HFF-Myc (cell line): ENCODE measurements at regions not wholly inside any gene's neighbourhood (a gene's known extent, or its start where the extent isn't known, plus 50 kb on each side); places are given as distances from the start of the nearest gene placed in this dataset.

Experiments used
- DNase-seq: peaks from one replicate; pipeline ENCODE4 v3.0.0-alpha.2; 2011; ENCODE audit warnings: low read depth; ENCODE audit errors: extremely low read depth
- H3K4me3 ChIP-seq: replicated peaks from 2 replicates; pipeline ENCODE4 v1.5.1; 2011; ENCODE audit warnings: low read depth, mild to moderate bottlenecking, control low read depth, low read length
- TF ChIP-seq, protein P1 (sequence below): IDR thresholded peaks from 2 replicates; pipeline ENCODE4 v1.5.1; 2012; ENCODE audit warnings: mild to moderate bottlenecking, low read depth, low read length, control low read depth; ENCODE audit errors: missing control alignments

DNA sequence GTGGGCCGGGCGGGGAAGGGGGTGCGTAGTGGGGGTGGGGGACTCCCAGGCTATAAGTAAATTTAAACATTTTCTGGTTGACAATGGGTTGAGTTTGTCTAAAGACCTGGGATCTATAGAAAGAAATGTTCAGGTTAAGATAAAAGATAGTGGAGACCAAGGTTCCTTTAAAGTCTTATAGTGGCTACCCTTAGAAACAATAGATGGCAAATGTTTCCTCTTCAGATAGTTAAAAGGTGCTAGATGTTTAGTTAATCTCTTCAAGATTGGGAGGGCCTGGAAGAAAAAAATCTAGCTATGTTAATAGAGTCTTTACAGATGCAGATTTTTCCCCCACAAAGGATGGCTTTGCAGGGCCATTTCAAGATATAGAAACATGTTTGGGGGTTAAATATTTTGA, 446.4 kb upstream of the FKBP1C start:
- no peak for DNase-seq
- TF ChIP-seq, protein P1, sequence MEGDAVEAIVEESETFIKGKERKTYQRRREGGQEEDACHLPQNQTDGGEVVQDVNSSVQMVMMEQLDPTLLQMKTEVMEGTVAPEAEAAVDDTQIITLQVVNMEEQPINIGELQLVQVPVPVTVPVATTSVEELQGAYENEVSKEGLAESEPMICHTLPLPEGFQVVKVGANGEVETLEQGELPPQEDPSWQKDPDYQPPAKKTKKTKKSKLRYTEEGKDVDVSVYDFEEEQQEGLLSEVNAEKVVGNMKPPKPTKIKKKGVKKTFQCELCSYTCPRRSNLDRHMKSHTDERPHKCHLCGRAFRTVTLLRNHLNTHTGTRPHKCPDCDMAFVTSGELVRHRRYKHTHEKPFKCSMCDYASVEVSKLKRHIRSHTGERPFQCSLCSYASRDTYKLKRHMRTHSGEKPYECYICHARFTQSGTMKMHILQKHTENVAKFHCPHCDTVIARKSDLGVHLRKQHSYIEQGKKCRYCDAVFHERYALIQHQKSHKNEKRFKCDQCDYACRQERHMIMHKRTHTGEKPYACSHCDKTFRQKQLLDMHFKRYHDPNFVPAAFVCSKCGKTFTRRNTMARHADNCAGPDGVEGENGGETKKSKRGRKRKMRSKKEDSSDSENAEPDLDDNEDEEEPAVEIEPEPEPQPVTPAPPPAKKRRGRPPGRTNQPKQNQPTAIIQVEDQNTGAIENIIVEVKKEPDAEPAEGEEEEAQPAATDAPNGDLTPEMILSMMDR = no peak
- no peak overlapping the region for H3K4me3 ChIP-seq

DNA sequence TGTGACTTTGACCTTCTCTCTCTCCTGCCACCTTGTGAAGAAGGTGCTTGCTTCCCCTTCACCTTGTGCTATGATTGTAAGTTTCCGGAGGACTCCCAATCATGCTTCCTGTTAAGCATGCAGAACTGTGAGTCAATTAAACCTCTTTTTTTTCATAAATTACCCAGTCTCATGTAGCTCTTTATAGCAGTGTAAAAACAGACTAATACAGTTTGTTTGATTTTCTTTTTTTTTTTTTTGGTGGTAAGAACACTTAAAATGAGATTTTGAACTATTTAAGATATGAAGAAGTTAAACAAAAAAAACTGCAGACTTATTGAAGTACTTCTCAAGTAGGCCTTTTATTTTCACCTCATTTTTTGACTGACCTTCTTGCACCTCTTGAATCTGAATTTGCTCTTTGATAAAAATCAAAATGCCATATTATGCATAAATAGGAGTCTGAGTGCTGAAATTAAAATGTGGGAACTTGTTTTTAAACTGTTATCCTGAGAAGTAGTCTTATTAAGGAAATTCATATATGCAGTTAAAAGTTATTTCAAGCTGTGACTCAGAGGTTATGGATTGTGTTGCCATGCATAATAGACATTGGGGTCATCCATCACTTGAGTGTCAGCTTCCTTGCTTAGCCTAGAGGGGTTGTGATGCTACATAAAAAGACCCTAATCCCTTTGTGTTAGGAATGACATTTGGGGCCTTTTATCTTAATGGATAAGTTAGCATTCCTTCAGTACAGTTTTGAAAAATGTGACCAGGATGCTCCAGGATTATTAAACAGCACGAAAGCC, 447.9 kb upstream of the FKBP1C start:
- H3K4me3 ChIP-seq = no peak overlapping the region
- TF ChIP-seq, protein P1 = no peak
- DNase-seq = no peak

DNA sequence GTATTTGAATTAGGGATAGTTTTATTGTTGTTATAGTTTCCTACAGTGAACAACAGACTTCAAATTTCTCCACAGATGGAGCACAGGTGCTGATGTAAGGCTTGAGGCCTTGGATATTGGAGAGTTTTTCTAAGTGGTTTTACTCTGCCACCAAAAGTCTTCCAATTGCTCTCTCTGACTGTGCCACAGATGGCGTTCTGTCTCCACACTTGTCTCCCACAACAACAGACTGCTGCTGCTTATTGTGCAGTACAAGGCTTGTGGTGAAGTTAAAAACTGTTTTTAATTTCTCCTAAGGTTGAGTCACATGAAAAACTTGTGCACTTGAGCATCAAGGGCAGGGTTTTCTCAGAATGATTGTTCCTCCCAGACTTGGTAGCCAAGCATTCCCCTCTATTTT, 460.9 kb upstream of the KHDRBS2 start:
- no peak for DNase-seq
- H3K4me3 ChIP-seq = no peak overlapping the region
- TF ChIP-seq, protein P1 = no peak

DNA sequence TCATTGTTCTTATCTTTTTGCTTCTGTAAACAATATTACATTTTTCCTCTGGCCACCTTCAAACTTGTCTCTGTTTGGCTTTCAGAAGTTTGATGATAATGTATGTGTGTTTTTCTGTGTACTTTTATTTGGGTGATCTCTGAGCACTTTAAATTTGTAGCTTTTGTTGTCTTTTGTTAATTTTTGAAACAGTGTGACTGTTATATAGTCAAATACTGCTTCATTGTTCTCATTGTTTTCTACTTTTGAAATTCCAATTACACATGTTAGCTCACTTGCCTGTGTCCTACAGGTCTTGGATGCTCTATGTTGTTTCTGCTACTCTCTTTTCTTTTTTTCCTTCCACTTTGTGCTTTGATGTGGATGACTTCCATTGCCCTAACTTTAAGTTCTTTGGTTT, 460.1 kb upstream of the KHDRBS2 start:
- TF ChIP-seq, protein P1 = no peak
- no peak for DNase-seq
- no peak overlapping the region for H3K4me3 ChIP-seq

DNA sequence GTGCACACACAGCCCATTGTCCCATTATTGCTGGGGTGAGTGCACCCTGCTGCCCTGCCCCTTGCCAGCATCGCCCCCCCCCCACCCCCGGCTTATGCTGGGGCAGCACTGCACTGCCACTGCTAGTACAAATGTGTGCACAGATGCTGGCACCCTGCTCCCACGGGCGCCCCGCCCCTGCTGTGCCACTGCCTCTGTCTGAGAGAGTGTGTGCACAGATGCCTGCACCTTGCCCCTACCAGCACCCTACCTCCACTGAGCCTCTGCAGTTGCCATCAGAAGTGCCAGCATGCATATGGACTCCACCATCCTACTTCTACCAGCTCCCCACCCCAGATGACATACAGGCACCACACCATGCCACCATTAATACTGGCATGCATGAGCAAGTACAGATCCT, 454.6 kb upstream of the KHDRBS2 start:
- DNase-seq = no peak
- TF ChIP-seq, protein P1 = no peak

DNA sequence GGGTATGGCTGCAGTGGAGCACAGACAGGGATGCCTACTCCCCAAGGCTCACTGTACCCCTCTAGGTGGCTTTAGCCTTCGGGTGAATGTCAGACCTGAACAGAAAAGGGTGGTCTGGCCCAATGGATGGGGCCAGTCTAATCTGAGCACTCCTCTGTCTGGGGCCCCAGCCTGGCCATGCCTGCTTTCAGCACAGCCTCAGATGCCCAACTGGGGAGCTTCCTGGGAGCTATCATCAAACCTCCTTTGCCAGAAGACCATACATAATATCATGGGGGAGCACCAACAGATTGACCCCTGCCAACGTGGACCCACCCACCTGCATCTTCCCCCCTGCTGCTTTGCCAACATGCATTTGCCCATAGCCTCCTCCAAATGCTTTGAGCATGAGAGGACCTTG, 454.1 kb upstream of the KHDRBS2 start:
- no peak overlapping the region for H3K4me3 ChIP-seq
- TF ChIP-seq, protein P1 = no peak
- DNase-seq = no peak

More for the DNA sequence above, 454.6 kb upstream of the KHDRBS2 start:
- no peak overlapping the region for H3K4me3 ChIP-seq

DNA sequence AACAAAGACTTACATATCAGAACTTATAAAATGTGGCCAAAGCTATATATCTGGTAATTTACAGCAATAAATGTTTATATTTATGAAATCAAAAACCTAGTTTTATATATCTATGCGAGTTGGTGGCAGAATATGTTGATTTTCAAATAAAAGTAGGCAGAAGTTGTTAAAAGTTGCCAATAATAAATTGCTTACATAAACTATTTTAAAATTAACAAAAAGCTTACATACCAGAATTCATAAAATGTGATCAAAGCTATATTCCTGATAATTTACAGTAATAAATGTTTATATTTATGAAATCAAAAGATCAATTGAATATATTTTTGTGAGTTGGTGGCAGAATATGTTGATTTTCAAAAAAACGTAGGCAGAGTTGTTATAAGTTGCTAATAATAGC, 451.8 kb upstream of the KHDRBS2 start:
- TF ChIP-seq, protein P1 = no peak
- no peak overlapping the region for H3K4me3 ChIP-seq
- DNase-seq = no peak
